H1 (cell line): ENCODE measurements at regions not wholly inside any gene's neighbourhood (a gene's known extent, or its start where the extent isn't known, plus 50 kb on each side); places are given as distances from the start of the nearest gene placed in this dataset.

ENCODE experiments used
- CTCF ChIA-PET: fragments of 300-600 bp; sonication (Branson Sonifier 250); formaldehyde crosslinking; loops from one replicate; lab custom pipeline; 2021; ENCODE audit not compliant: partially characterized antibody; lab: Charles Lee
- POLR2A ChIA-PET: fragments of 300-600 bp; sonication (Branson Sonifier 250); formaldehyde crosslinking; loops from one replicate; lab custom pipeline; 2021; ENCODE audit warnings: inconsistent platforms; ENCODE audit not compliant: partially characterized antibody; lab: Charles Lee
- DNase-seq, 2 experiments: peaks; one replicate each; pipeline versions ENCODE4 v3.0.0 to v3.0.0-alpha.2; 2010 to 2022; ENCODE audit warnings: low spot score in 2 of 2, low read depth in 1 of 2, mixed read lengths in 1 of 2
- FAIRE-seq: peaks from 2 replicates; lab custom pipeline; 2011; peaks lifted over from hg19 to GRCh38; lab: Jason Lieb, UNC
- H2AFZ ChIP-seq: 2 replicates; pipeline ENCODE4 v1.8.1; 2012; ENCODE audit warnings: low read length, inconsistent platforms
- H2AK5ac ChIP-seq: 2 replicates; pipeline ENCODE4 v1.6.1; 2013; ENCODE audit warnings: low read depth, low read length
- H2BK120ac ChIP-seq: replicated peaks from 2 replicates; pipeline ENCODE3; 2013; ENCODE audit warnings: low read depth, low read length, inconsistent platforms
- H2BK12ac ChIP-seq: 2 replicates; pipeline ENCODE4 v1.6.1; 2013; ENCODE audit warnings: low read depth, low read length
- H2BK15ac ChIP-seq: 2 replicates; pipeline ENCODE4 v1.6.1; 2013; ENCODE audit warnings: low read length
- H2BK20ac ChIP-seq: 2 replicates; pipeline ENCODE4 v1.6.1; 2013; ENCODE audit warnings: low read length
- H2BK5ac ChIP-seq: 2 replicates; pipeline ENCODE4 v1.6.1; 2013; ENCODE audit warnings: low read depth, low read length
- H3K14ac ChIP-seq: 2 replicates; pipeline ENCODE4 v1.6.1; 2013; ENCODE audit warnings: inconsistent platforms; ENCODE audit not compliant: insufficient read length
- H3K18ac ChIP-seq: 2 replicates; pipeline ENCODE4 v1.6.1; 2013; ENCODE audit warnings: low read length; ENCODE audit errors: extremely low read depth
- H3K23ac ChIP-seq: 2 replicates; pipeline ENCODE4 v1.6.1; 2013; ENCODE audit warnings: inconsistent platforms; ENCODE audit not compliant: insufficient read length
- H3K23me2 ChIP-seq: 2 replicates; pipeline ENCODE4 v1.6.1; 2013; ENCODE audit warnings: low read depth, low read length
- H3K27ac ChIP-seq: 2 replicates; pipeline ENCODE4 v1.6.1; 2011; ENCODE audit warnings: low read depth, low read length, inconsistent platforms
- H3K27me3 ChIP-seq, 4 experiments: replicated peaks in 1 of 4; 1 replicate in 1 of 4; 2 replicates in 3 of 4; pipeline versions ENCODE4 v1.6.1 to v1.8.1; 2011 to 2013; ENCODE audit warnings: low read length in 3 of 4, mild to moderate bottlenecking in 3 of 4, inconsistent platforms in 2 of 4, mixed read lengths in 2 of 4, moderate library complexity in 1 of 4; ENCODE audit not compliant: control insufficient read depth in 3 of 4, insufficient read depth in 3 of 4; ENCODE audit errors: extremely low read depth in 1 of 4
- H3K36me3 ChIP-seq, 4 experiments: 2 replicates each; pipeline versions ENCODE4 v1.6.1 to v1.8.1; 2011 to 2013; ENCODE audit warnings: mild to moderate bottlenecking in 4 of 4, low read length in 3 of 4, moderate library complexity in 2 of 4, control low read depth in 1 of 4, inconsistent platforms in 1 of 4; ENCODE audit not compliant: insufficient read depth in 4 of 4, control insufficient read depth in 2 of 4
- H3K4ac ChIP-seq: replicated peaks from 2 replicates; pipeline ENCODE3; 2013; ENCODE audit warnings: low read length, low read depth, mixed read lengths, inconsistent platforms; ENCODE audit not compliant: insufficient read length
- H3K4me1 ChIP-seq, 4 experiments: replicated peaks in 1 of 4; 1 replicate in 1 of 4; 2 replicates in 3 of 4; pipeline versions ENCODE4 v1.6.1 to v1.8.1; 2011 to 2013; ENCODE audit warnings: low read length in 3 of 4, inconsistent platforms in 2 of 4, mixed read lengths in 1 of 4; ENCODE audit not compliant: insufficient read depth in 4 of 4, control insufficient read depth in 3 of 4
- H3K4me2 ChIP-seq, 2 experiments: 2 replicates each; pipeline versions ENCODE4 v1.6.1 to v1.8.1; 2011 to 2013; ENCODE audit warnings: low read depth in 2 of 2, low read length in 2 of 2, control low read depth in 1 of 2, inconsistent platforms in 1 of 2, mild to moderate bottlenecking in 1 of 2; ENCODE audit not compliant: insufficient read depth in 1 of 2
- H3K4me3 ChIP-seq, 4 experiments: fragments of 200-600, 300-600 bp in 1 of 4; sonication (generic), shearing (Covaris generic), sonication (Bioruptor Twin) in 1 of 4; 2 replicates each; pipeline versions ENCODE4 v1.5.1 to v1.8.1; 2011 to 2016; ENCODE audit warnings: low read length in 4 of 4, low read depth in 3 of 4, control low read depth in 2 of 4, inconsistent platforms in 2 of 4, mild to moderate bottlenecking in 2 of 4, mixed read lengths in 1 of 4, moderate library complexity in 1 of 4; ENCODE audit not compliant: insufficient read depth in 2 of 4; ENCODE audit errors: extremely low read depth in 1 of 4
- H3K56ac ChIP-seq: replicated peaks from 2 replicates; pipeline ENCODE3; 2013; ENCODE audit warnings: low read depth, mild to moderate bottlenecking, mixed read lengths, low read length, inconsistent platforms; ENCODE audit not compliant: insufficient read length
- H3K79me1 ChIP-seq: 2 replicates; pipeline ENCODE4 v1.6.1; 2013; ENCODE audit warnings: low read depth, low read length, control low read depth
- H3K79me2 ChIP-seq, 2 experiments: 2 replicates each; pipeline versions ENCODE4 v1.6.1 to v1.8.1; 2012 to 2013; ENCODE audit warnings: low read length in 2 of 2, mild to moderate bottlenecking in 2 of 2, inconsistent platforms in 1 of 2; ENCODE audit not compliant: insufficient read depth in 2 of 2, control insufficient read depth in 1 of 2
- H3K9ac ChIP-seq, 4 experiments: replicated peaks in 1 of 4; 1 replicate in 1 of 4; 2 replicates in 3 of 4; pipeline versions ENCODE4 v1.6.1 to v1.8.1; 2011 to 2013; ENCODE audit warnings: low read depth in 3 of 4, low read length in 3 of 4, control low read depth in 2 of 4, mild to moderate bottlenecking in 2 of 4, moderate library complexity in 2 of 4, inconsistent platforms in 1 of 4; ENCODE audit errors: extremely low read depth in 1 of 4
- H3K9me3 ChIP-seq, 2 experiments: 2 replicates each; pipeline versions ENCODE4 v1.6.1 to v1.8.1; 2012 to 2013; ENCODE audit warnings: mild to moderate bottlenecking in 2 of 2, moderate library complexity in 2 of 2, control low read depth in 1 of 2, inconsistent platforms in 1 of 2, low read depth in 1 of 2, low read length in 1 of 2, mixed read lengths in 1 of 2; ENCODE audit not compliant: insufficient read depth in 2 of 2
- H4K20me1 ChIP-seq, 2 experiments: replicated peaks in 1 of 2; 2 replicates each; pipeline versions ENCODE3 to v1.8.1; 2011 to 2013; ENCODE audit warnings: inconsistent platforms in 2 of 2, low read length in 2 of 2, mild to moderate bottlenecking in 1 of 2; ENCODE audit not compliant: insufficient read depth in 2 of 2, control insufficient read depth in 1 of 2
- H4K5ac ChIP-seq: 2 replicates; pipeline ENCODE4 v1.6.1; 2013; ENCODE audit warnings: low read length, low read depth, mixed read lengths, inconsistent platforms; ENCODE audit not compliant: insufficient read length
- H4K8ac ChIP-seq: 2 replicates; pipeline ENCODE4 v1.8.0; 2013; ENCODE audit warnings: mild to moderate bottlenecking, moderate library complexity, low read length, inconsistent platforms; ENCODE audit not compliant: insufficient read depth; ENCODE audit errors: extremely low read depth
- H4K91ac ChIP-seq: replicated peaks from 2 replicates; pipeline ENCODE3; 2013; ENCODE audit warnings: low read length, mixed read lengths, inconsistent platforms; ENCODE audit not compliant: insufficient read length
- ATF2 ChIP-seq: IDR thresholded peaks from 2 replicates; pipeline ENCODE4 v1.6.1; 2012; ENCODE audit warnings: low read length, inconsistent platforms
- BACH1 ChIP-seq: IDR thresholded peaks from 2 replicates; pipeline ENCODE4 v1.6.1; 2012; ENCODE audit warnings: low read length, improper control_type of control experiment
- BCL11A ChIP-seq, 2 experiments: IDR thresholded peaks; one replicate each; pipeline ENCODE4 v1.6.1; 2011; ENCODE audit warnings: low read depth in 2 of 2, low read length in 2 of 2, mild to moderate bottlenecking in 2 of 2
- CREB1 ChIP-seq: IDR thresholded peaks from 2 replicates; pipeline ENCODE4 v1.6.1; 2012; ENCODE audit warnings: inconsistent platforms
- MAFK ChIP-seq: IDR thresholded peaks from 2 replicates; pipeline ENCODE4 v1.6.1; 2012; ENCODE audit warnings: low read depth, mild to moderate bottlenecking, improper control_type of control experiment, low read length
- NANOG ChIP-seq: IDR thresholded peaks from 2 replicates; pipeline ENCODE4 v1.6.1; 2011; ENCODE audit warnings: low read length, low read depth, mild to moderate bottlenecking, inconsistent platforms; ENCODE audit not compliant: insufficient read depth, poor library complexity, severe bottlenecking
- POU5F1 ChIP-seq: IDR thresholded peaks from 2 replicates; pipeline ENCODE4 v1.6.1; 2011; ENCODE audit warnings: low read depth, mild to moderate bottlenecking, low read length, moderate library complexity
- RNF2 ChIP-seq: fragments of 200-900, 300-1000 bp; sonication (generic); IDR thresholded peaks from 2 replicates; pipeline ENCODE4 v1.7.1; 2016; ENCODE audit warnings: borderline replicate concordance, low read depth, mild to moderate bottlenecking, antibody characterized with exemption, low read length; ENCODE audit not compliant: poor library complexity, severe bottlenecking; ENCODE audit errors: missing control alignments
- USF2 ChIP-seq: IDR thresholded peaks from 2 replicates; pipeline ENCODE4 v1.6.1; 2011; ENCODE audit warnings: low read length, improper control_type of control experiment
- ZNF274 ChIP-seq: IDR thresholded peaks from 2 replicates; pipeline ENCODE4 v1.7.0; 2012; ENCODE audit warnings: low read length, borderline replicate concordance; ENCODE audit errors: extremely low read depth
- WGBS, 2 experiments: shearing (Covaris generic) in 1 of 2; methylation state at CpG; one replicate each; pipeline versions ENCODE4 v1.1.6 to v1.1.7; 2013 to 2015; ENCODE audit warnings: low lambda C conversion rate in 2 of 2, mixed read lengths in 2 of 2, inconsistent platforms in 1 of 2, low coverage in 1 of 2, missing lambda C conversion rate in 1 of 2; ENCODE audit not compliant: insufficient replicate concordance in 2 of 2, insufficient coverage in 1 of 2, insufficient read length in 1 of 2; ENCODE audit errors: extremely low coverage in 1 of 2, missing lambda C conversion rate in 1 of 2; 5-methylcytosine and 5-hydroxymethylcytosine counted together

- no peak for FAIRE-seq
These were observed 437.9 kb downstream of the KLF12 start for GRCh38 chr13:73696271-73696670.

More at GRCh38 chr13:73696271-73696670, 437.9 kb downstream of the KLF12 start:
- Histone ChIP-seq H3K14ac (no peak overlapping the region), H3K4me3 (no peak overlapping the region), H4K8ac (no peak overlapping the region), H4K91ac (no peak overlapping the region), H2BK12ac (no peak overlapping the region), H2AFZ (no peak overlapping the region), H3K36me3 (no peaks in the 10 kb centered on the region), H2BK120ac (no peak overlapping the region), H3K4me1 (peaks cover 0 to 14% (median 6%) of the 10 kb centered on the region in 4 experiments; a peak in 5 of 7 replicates), H3K79me1 (no peaks in the 10 kb centered on the region), H3K56ac (no peak overlapping the region), H2BK5ac (no peak overlapping the region), H3K9me3 (no peaks in the 10 kb centered on the region), H3K23me2 (no peaks in the 10 kb centered on the region), H3K23ac (no peak overlapping the region), H3K27ac (no peak overlapping the region), H3K27me3 (no peaks in the 10 kb centered on the region), H3K18ac (no peak overlapping the region), H3K9ac (no peak overlapping the region), H3K4me2 (no peak overlapping the region; a peak in 1 of 4 replicates), H4K5ac (no peak overlapping the region), H3K79me2 (no peaks in the 10 kb centered on the region), H2BK20ac (no peak overlapping the region), H2AK5ac (no peak overlapping the region), H4K20me1 (no peaks in the 10 kb centered on the region), H2BK15ac (no peak overlapping the region), H3K4ac (no peak overlapping the region)
- no peak for DNase-seq
- ChIA-PET POLR2A (interaction anchor here (1.4 to 1.5 kb wide), 2 partner anchors 15 to 62 kb away, joined by 3 read pairs; no protein-coding TSS in a partner anchor), CTCF (interaction anchor here (1.3 kb wide), 1 partner anchor 26 kb away, joined by 3 read pairs; no protein-coding TSS in a partner anchor)
- 65% methylated on average over 2 of the region's 2 CpGs; no CpG with 5 or more reads in 1 of the 2 experiments for WGBS, 2 experiments
- TF ChIP-seq POU5F1: no peak
- TF ChIP-seq BACH1: no peak
- no peak for TF ChIP-seq ATF2
- TF ChIP-seq CREB1: no peak
- no peak for TF ChIP-seq RNF2
- no peak for TF ChIP-seq NANOG
- no peak for TF ChIP-seq ZNF274
- TF ChIP-seq USF2: no peak
- TF ChIP-seq BCL11A (IDR thresholded peaks at IDR 0.05; ENCODE audit: low read depth in 2 of 2, low read length in 2 of 2): no peak
- TF ChIP-seq MAFK: no peak
